EH (cell line): ENCODE measurements at regions not wholly inside any gene's neighbourhood (a gene's known extent, or its start where the extent isn't known, plus 50 kb on each side); places are given as distances from the start of the nearest gene placed in this dataset.
"Not testable (repeated sequence)": the region's sequence is repeated elsewhere in the genome, so short reads cannot be mapped to it uniquely, and the experiment has no call there.

Experiments
- DNase-seq: peaks from one replicate; pipeline ENCODE4 v3.0.0-alpha.2; 2015; ENCODE audit warnings: low read depth

DNA sequence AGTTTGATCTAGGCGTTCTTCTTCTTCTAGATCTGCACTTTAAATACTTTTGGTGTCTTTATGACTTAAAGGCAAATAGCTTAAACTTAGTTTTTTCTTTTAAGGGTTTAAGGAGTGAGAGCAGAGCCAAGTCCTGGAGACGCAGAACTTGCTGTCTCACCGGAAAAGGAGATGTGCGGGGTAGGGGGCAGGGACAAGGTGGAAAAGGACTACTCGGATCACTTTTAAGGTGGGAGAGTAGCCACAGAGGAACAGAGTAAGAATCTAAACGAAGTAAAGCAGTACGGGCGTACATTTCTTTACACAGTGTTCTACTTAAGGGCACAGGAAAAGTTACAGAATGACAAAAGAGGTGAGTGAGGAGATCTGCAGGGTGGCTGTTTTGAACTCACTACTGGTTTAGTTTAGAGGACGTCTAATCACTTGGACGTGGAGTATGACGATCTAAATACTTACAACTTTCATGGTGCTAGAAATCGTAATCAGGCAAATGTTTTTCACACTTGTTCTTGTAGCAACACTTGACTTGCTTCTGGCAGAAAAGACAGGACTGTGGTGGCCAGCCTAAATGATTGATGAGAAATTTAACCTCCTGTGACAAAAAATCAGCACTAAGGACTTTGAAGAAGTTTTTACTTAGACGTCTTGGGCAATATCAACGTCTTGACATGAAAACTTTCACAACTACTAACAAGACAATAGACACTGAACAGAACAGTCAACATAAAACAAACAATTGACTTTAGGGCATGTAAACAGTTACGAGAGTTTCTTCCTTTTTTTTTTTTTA lies 127.0 kb downstream of the ART5 start:
- not testable (repeated sequence) for DNase-seq

DNA sequence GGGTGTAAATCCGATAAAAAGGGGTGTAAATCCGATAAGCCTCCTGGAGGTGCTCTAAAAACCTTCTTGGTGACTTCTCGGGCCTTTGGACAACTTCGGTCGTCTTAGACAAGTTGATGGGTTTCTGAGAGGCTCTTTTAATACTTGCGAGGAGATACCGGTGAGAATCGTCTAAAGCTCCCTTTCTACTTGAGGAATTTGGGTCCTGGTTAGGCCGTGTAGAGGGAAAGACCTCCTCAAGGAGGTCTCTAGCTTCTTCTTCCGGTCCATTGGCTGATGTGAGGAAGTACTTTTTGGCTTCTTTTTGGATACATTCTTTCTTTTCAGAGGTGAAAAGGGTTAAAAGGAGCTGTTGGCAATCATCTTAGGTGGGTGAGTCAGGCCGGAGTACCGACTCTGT lies 128.5 kb downstream of the ART5 start:
- DNase-seq = not testable (repeated sequence)

DNA sequence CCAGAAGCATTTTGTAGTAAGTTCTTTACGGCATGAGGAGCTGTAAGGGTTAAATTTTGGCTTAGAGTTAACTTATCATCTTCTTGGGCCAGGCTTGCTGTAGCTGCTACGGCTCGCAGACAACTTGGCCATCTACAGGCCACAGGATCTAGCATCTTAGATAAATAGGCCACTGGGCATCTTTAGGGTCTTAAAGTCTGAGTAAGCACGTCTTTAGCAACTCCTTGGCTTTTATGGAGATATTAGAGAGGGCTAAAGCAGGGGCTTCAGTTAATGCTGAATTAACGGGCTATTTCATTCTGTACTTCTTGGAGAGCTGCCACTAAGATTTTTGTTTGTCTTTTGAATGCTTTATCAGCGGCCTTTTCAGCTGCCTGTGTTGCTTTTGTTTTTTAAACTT lies 129.0 kb downstream of the ART5 start:
- DNase-seq = not testable (repeated sequence)

DNA sequence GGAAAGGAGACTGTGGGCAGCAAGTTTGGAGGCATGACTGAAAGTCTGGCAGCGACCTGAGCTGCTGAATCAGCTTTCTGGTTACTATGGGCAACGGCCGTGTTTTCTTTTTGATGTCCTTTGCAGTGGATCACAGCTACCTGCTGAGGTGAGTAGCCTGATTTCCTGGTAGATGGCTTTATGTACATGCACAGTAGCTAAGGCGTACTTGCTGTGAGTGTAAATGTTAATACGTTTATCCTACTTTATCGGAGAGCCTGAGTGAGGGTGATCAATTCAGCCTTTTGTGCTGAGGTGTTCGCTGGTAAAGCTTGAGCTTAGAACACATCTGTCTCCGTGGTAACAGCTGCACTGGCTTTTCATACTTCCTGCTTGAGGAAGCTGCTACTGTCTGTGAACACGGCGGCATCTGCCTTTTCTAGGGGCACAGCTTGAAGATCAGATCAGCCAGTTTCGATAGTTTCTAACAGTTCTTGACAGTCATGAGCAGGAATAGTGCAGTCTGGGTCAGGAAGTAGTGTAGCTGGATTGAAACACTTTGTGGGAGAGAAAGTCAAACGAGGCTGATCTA lies 129.6 kb downstream of the ART5 start:
- DNase-seq = not testable (repeated sequence)

DNA sequence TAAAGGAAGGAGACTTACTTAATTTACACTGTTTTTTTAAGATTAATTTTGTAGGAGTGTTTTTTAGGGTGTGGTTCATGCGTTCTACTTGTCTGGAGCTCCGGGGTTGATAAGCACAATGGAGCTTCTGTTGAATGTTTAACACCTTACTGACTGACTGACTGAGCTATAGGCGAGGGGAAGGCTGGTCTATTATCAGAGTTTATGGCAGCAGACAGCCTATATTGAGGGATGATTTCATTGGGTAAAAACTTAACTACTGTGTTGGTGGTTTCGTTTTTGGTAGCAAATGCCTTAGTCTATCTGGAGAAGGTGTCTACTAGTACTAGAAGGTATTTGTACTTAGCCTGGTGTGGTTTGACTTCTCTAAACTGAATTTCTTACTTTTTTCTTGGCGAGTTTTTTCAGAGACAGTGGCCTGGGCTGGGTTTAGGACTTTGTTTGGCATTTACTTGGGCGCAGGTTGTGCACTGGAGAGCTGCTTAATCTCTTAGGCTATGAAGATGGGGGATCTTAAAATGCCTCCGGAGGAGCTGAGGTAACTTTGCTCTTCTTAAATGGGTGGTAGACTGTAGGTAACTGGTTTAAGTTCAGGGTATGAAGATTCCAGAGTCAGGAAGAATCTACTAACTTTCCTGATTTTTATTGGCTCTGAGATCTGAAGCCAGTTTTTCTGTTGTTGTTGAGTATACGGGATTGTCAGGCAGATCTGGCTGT lies 130.2 kb downstream of the ART5 start:
- DNase-seq = not testable (repeated sequence)

DNA sequence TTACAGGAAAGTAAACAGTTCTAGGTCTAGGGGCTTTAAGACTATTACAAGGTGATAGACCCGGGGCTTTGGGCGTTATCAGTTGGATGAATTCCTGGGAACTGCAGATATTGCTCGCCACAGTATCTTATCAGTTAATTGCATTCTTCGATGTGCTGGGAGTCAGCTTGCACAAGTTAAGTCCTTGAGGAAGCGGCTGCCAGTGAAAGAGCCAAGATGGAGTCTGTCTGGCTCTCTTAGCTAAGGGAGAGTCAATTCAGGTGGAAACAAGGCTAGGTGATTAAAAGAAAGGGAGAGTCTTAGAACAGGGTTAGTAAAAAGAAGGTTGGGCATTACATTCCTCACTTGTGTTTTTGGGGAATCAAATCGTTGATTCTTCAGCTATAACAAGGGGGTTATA lies 130.6 kb upstream of the ZNF195 start:
- not testable (repeated sequence) for DNase-seq

DNA sequence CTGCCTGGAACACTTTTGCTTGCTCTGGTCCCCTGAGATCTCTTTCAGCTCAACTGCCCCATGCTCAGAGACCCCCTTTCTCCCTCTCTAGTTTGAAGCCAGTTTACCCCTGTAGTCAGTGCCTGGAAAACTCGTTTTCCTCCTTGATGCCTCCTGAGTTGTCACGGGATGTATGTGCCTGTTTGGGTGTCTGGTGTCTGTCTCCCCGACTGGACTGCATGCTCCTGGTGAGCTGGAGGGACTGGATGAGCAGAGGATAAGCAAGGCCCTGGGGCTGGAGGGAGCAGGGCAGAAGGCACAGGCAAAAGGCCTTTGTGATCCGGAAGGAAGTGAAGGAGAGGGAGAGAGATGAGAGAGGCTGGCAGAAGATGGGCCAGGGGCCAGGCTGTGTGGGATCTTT lies 120.3 kb upstream of the ZNF195 start:
- DNase-seq = not testable (repeated sequence)

DNA sequence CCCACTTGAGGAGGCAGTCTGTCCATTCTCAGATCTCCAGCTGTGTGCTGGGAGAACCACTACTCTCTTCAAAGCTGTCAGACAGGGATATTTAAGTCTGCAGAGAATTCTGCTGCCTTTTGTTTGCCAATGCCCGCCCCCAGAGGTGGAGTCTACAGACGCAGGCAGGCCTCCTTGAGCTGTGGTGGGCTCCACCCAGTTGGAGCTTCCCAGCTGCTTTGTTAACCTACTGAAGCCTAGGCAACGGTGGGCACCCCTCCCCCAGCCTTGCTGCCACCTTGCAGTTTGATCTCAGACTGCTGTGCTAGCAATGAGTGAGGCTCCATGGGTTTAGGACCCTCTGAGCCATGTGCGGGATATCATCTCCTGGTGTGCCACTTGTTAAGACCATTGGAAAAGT lies 119.4 kb upstream of the ZNF195 start:
- not testable (repeated sequence) for DNase-seq

DNA sequence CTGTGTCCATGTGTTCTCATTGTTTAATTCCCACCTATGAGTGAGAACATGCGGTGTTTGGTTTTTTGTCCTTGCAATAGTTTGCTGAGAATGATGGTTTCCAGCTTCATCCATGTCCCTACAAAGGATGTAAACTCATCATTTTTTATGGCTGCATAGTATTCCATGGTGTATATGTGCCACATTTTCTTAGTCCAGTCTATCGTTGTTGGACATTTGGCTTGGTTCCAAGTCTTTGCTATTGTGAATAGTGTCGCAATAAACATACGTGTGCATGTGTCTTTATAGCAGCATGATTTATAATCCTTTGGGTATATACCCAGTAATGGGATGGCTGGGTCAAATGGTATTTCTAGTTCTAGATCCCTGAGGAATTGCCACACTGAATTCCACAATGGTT lies 114.2 kb upstream of the ZNF195 start:
- not testable (repeated sequence) for DNase-seq

DNA sequence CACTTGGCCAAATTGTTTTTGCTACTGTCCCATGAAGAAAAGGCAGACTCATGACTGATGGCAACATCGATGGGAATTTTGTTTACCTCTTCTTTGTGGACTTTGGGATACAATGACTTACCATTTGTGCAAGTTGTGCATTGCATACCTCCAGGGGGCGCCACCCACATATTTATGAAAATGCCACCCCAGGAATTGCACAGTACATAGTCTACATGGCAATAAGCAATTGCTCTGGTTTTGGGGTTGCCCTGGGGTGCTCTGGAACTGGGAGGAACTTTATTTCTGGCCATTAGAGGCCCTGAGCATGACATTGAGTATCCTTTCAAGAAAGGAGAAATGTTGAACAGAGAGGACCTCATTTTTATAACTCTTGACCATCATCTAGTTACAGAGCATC lies 109.1 kb upstream of the ZNF195 start:
- DNase-seq = not testable (repeated sequence)

DNA sequence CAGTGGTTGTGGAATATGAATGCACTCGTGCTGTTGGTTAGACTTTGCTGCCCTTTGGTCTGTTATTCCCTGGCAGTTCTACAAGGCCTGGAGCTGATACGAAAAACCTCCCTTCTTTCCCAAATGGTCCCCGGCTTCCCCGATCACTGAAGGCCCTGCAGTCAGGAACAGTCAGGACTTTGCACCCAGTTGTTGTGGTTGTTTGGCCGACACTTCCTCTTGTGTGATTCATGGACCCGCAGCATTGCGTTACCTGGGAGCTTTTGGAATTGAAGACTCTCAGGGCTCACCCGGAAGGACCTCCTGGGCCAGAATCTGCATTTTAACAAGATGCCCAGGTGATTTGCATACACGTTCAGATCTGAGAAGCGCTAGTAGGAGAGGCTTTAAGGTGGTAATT lies 106.8 kb upstream of the ZNF195 start:
- not testable (repeated sequence) for DNase-seq

DNA sequence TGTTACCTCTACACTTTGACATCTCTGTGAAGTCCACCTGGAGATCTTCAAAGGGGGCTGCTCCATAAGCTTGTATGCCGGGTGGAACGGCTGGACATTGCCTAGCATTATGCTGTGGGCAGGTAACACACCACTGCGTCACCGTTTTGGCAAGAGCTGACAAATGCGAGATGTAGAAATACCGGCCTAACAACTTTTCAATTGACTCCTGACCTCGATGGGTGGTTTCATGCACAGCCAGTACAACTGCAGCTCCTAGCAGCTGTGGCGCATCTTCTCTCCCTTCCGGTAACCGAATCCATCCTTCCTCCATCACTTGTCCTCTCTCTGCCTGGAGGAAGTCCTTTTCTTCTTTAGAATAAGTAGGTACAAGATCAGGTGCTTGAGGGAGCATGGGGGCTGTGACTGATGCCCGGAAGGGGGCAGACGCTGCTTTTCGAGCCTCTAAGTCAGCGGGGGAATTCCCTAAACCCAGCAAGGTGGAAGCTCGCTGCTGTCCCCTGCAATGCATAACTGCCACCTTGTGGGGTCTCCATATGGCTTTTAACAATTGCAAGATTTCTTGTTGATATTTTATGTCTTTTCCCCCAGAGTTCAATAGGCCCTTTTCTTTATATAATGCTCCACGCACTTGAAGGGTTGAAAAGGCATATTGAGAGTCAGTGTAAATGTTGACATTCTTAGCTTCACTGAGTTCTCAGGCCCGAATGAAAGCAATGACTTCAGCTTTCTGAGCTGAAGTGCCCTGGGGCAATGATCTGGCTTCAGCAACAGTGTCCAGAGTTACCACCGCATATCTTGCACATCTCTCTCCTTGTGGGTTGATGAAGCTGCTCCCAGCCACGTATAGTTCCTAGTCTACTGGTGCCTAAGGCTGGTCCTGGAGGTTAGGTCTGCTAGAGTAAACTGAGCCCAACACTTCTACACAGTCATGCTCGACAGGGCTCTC lies 98.3 kb upstream of the ZNF195 start:
- peak; percentile 40 for DNase-seq

DNA sequence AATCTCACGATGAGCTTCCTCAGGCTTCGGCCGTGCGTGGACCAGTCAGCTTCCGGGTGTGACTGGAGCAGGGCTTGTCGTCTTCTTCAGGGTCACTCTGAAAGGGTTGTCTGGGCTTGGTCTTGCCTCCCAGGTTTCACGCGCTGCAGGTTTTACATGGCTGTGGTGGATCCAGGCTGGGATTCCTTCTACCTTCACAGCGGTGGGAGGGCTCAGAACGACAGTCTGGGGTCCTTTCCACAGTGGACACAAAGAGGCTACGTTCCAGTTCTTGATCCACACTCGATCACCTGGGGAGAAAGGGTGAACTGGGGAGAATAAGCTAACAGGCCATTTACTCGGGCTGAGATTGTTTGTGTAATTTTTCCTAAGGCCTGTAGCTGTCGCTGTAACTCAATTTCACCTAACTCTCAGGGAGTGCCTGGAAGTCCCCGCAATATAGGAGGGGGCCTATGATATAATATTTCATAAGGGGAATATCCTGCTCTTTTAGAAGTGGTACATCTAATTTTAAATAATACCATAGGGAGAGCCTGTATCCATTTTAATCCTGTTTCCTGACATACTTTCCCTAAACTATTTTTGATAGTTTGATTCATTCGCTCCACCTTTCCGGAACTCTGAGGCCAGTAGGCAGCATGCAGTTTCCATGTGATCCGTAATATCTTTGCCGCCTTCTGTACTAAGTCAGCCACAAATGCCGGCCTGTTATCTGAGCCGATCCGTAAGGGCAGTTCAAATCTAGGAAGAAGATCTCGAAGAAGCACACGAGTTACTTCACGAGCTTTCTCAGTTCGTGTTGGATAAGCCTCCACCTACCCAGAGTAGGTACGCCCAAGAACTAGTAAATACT lies 97.4 kb upstream of the ZNF195 start:
- not testable (repeated sequence) for DNase-seq

DNA sequence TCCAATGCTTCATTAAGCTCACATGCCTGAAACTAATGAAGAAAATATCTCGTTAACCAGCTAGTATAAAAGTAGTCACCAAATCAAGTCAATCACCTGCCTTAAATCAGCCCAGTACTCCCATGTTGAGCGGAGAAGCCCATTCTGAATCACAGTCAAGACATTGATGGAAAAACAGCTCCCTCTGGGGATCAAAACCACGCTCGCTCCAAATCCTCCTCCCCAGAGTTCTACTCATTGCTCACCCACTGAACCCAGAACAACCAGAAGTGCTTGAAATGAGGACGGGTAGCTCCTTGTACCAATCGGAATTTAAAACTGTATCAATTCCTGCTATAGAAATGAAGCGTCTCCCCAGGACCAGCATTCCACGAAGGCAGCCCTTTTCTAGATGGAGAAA lies 90.0 kb upstream of the ZNF195 start:
- not testable (repeated sequence) for DNase-seq

DNA sequence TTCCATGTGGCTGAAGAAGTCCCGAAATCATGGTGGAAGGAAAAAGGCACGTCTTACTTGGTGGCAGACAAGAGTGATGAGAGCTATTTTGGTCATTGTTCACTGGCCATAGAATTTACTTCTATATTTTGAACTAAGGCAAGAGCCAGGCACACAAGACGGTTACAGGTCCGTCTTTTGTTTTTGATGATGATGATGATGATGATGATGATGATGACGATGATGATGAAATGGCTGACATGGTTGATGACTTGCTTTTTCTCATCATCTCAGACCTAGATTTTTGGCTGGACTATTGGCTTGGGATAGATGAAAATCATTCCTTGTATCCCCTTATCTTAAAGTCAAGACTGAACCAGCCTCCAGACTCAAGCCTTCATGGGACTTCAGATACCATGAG lies 88.7 kb upstream of the ZNF195 start:
- not testable (repeated sequence) for DNase-seq

DNA sequence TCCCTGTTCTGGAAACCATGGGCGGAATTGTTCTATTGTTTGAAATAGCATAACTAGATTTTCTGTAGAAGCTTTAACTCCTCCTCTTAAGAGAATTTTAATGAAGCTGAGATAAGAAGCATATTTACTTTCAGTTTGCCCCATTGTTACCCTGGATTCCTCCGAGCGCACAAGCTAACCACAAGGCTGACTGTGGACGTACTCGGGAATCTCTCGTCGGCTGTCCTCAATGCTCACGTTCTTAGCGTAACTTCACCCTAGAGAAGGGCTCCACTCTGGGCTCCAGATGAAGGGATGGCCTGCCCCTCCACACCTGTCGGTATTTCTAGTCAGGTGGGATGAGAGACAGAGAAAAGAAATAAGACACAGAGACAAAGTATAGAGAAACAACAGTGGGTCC lies 76.7 kb upstream of the ZNF195 start:
- DNase-seq = not testable (repeated sequence)

DNA sequence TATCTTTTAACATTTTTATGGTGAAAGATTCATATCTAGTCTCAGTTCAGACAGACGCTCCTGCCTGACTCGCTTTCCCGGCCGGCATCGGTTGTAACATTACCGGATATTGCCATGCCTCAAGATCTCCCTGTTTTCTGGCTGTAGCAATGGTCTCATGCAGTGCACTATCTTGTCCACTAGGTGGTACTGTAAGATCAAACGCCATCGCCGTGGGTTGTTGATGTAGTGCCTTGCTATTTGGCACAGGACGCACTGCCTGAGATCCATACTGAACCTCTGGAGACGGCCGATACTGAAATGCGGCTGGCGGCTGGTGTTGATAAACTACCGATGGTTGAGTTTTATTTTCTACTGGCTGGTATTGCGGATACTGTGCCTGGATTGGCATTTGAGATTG lies 75.9 kb upstream of the ZNF195 start:
- peak; percentile 58 for DNase-seq

DNA sequence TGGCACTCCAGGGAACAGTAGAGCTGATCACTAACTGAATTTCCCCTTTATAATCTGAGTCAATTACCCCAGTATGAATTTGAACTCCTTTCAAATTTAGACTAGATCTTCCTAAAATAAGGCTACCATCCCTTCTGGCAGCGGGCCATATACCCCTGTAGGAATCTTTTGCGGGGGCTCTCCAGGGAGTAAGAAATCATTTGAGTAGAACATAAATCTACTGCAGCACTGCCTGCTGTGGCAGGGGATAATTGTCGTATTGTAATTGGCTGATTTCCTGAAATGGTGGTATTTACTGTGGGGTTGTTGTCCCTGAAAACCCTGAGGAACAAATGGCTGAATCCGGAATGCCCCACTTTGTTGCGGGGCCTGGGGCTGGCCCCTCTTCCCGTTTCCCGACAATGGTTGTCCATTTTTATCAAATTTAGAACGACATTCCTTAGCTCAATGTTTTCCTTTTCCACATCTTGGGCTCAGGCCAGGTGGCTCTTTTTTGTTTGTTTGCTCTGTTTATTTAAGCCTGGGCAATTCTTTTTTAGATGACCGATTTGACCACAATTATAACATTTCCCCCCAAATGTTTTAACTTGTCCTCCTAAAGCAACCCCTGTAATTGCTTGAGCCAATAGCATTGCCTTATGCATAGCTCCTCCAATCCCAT lies 74.8 kb upstream of the ZNF195 start:
- not testable (repeated sequence) for DNase-seq

DNA sequence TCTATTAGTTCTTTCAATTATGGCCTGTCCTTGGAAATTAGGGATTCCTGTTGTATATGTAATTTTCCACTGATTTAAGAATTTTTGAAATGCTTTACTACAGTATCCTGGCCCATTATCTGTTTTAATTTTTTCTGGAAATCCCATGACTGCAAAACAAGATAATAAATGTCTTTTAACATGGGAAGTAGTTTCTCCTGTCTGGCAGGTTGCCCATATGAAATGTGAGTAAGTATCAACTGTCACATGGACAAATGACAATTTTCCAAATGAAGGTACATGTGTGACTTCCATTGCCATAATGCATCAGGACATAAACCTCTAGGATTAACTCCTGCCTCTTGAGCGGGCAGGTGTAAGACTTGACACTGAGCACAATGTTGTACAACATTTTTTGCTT lies 71.9 kb upstream of the ZNF195 start:
- not testable (repeated sequence) for DNase-seq

DNA sequence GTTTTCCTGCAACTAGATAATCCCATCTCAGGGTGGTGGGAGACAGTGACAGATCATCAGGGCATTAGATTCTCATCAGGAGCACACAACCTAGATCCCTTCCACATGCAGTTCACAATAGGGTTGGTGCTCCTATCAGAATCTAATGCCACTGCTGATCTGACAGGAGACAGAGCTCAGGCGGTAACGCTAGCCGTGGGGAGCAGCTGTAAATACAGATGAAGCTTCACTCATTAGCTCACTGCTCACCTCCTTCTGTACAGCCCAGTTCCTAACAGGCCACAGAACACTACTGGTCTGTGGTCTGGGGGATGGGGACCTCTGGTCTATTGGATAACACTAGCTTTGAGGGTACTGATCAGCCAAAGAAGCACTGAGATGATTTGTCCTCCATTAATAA lies 66.6 kb upstream of the ZNF195 start:
- DNase-seq = not testable (repeated sequence)

DNA sequence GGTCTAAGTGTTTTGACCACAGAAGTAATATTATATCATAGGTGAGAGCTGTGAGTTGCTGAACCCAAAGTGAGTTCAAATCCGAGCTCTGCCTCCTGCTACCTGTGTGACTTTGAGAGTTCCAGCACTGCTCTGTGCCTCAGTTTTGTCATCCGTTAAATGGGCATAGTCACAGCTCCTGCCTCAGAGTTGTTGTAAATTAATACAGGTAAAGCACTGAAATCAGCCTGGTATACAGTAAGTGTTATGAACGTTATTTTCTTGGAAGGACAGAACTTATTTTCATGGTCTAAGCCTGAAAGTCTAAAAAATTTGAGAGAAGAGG lies 65.4 kb upstream of the ZNF195 start:
- DNase-seq = not testable (repeated sequence)
